ENCODE measurements at regions not wholly inside any gene's neighbourhood (a gene's known extent, or its start where the extent isn't known, plus 50 kb on each side); places are given as distances from the start of the nearest gene placed in this dataset.

DNA sequence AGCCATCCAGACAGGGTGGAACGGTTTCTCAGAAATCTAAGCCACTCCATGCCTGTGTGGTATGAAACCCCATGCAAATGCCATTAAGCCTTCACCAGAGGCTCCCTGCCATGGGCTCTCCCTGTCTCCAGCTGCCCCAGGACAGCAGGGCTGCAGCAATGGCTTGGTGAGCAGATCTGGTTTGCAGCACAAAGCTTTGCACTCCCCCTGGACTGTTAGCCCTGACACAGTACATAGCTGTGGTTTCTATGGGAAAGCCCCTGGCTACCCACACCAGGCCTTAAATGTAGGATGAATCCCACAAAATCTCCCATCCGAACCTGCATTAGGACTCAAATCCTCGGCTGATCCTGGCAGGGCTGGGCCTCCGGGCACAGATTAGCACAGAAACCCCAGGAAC is 291.6 kb downstream of the TNS1 start:
- TF ChIP-seq, protein P1, sequence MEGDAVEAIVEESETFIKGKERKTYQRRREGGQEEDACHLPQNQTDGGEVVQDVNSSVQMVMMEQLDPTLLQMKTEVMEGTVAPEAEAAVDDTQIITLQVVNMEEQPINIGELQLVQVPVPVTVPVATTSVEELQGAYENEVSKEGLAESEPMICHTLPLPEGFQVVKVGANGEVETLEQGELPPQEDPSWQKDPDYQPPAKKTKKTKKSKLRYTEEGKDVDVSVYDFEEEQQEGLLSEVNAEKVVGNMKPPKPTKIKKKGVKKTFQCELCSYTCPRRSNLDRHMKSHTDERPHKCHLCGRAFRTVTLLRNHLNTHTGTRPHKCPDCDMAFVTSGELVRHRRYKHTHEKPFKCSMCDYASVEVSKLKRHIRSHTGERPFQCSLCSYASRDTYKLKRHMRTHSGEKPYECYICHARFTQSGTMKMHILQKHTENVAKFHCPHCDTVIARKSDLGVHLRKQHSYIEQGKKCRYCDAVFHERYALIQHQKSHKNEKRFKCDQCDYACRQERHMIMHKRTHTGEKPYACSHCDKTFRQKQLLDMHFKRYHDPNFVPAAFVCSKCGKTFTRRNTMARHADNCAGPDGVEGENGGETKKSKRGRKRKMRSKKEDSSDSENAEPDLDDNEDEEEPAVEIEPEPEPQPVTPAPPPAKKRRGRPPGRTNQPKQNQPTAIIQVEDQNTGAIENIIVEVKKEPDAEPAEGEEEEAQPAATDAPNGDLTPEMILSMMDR (IDR thresholded peaks at IDR 0.05): no peak
- TF ChIP-seq EZH2 (IDR thresholded peaks at IDR 0.05; ENCODE audit: borderline replicate concordance, insufficient read depth, low read depth, low read length, poor library complexity, severe bottlenecking): no peak
